ENCODE measurements at regions not wholly inside any gene's neighbourhood (a gene's known extent, or its start where the extent isn't known, plus 50 kb on each side); places are given as distances from the start of the nearest gene placed in this dataset.

DNA sequence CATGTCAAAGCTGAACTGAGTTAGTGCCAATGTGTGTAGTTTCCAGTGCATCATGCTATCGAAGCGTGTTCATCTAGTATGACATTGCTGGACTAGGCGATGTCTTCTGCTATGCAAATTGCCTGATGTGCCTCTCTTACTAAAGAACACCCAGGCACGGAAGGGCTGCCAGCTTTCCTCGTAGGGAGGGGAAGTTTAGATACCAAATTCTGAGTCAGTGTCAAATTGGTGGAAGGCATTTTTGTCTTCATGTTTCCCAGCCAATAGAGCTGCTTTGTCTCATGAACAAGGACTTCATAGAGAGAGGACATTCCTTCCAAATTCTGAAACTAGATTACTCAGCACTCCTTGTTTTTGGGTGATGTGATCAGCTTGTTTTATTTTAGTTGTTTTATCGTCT lies 320.1 kb downstream of the BTBD3 start:
- Histone ChIP-seq H3K27me3 (ENCODE audit: insufficient read depth, low read length) (no peaks in the 10 kb centered on the region), H3K4me2 (ENCODE audit: low read length) (no peak overlapping the region), H3K9me2 (ENCODE audit: low read depth, low read length) (no peaks in the 10 kb centered on the region), H3K36me3 (ENCODE audit: insufficient read depth, low read length) (no peaks in the 10 kb centered on the region), H4K20me1 (ENCODE audit: insufficient read depth, low read length) (no peaks in the 10 kb centered on the region), H3K9ac (ENCODE audit: low read length) (no peak overlapping the region), H3K27ac (ENCODE audit: low read depth, low read length, poor library complexity, severe bottlenecking) (no peak overlapping the region), H3K4me3 (ENCODE audit: low read depth, low read length, poor library complexity, severe bottlenecking) (no peak overlapping the region), H3K4me1 (ENCODE audit: insufficient read depth, low read length, severe bottlenecking) (no peaks in the 10 kb centered on the region), H3F3A (ENCODE audit: insufficient read depth, low read length) (no peaks in the 10 kb centered on the region), H3K79me2 (ENCODE audit: insufficient read depth, low read length) (no peaks in the 10 kb centered on the region), H3K9me3 (ENCODE audit: low read length) (no peaks in the 10 kb centered on the region), H2AFZ (ENCODE audit: low read length) (no peak overlapping the region)
- TF ChIP-seq, protein P1, sequence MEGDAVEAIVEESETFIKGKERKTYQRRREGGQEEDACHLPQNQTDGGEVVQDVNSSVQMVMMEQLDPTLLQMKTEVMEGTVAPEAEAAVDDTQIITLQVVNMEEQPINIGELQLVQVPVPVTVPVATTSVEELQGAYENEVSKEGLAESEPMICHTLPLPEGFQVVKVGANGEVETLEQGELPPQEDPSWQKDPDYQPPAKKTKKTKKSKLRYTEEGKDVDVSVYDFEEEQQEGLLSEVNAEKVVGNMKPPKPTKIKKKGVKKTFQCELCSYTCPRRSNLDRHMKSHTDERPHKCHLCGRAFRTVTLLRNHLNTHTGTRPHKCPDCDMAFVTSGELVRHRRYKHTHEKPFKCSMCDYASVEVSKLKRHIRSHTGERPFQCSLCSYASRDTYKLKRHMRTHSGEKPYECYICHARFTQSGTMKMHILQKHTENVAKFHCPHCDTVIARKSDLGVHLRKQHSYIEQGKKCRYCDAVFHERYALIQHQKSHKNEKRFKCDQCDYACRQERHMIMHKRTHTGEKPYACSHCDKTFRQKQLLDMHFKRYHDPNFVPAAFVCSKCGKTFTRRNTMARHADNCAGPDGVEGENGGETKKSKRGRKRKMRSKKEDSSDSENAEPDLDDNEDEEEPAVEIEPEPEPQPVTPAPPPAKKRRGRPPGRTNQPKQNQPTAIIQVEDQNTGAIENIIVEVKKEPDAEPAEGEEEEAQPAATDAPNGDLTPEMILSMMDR (IDR thresholded peaks at IDR 0.05; ENCODE audit: low read length), result no peak
- TF ChIP-seq EZH2 (IDR thresholded peaks at IDR 0.05; ENCODE audit: borderline replicate concordance, low read length), result no peak

DNA sequence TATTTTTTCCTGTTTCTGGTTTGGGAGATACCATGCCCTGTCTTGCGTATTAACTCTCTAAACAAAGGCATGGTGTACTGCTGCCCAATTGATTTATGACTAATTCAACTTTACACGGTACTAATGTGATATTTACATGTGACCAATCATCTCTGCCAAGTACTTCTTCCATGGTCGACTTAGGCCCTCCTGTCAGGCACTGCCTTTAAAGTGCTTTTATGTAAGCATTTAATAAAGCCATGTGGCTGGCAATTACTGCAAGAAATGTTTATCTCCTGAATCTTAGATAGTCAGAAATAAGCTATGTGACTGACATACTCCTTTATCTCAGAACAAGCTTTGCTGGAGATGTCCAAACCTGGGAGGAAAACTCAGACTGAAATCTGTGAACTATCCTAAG lies 323.4 kb downstream of the BTBD3 start:
- Histone ChIP-seq H3K27me3 (ENCODE audit: insufficient read depth, low read length) (no peaks in the 10 kb centered on the region), H3K4me2 (ENCODE audit: low read length) (no peak overlapping the region), H2AFZ (ENCODE audit: low read length) (no peak overlapping the region), H3K36me3 (ENCODE audit: insufficient read depth, low read length) (no peaks in the 10 kb centered on the region), H3K9me3 (ENCODE audit: low read length) (no peaks in the 10 kb centered on the region), H3K27ac (ENCODE audit: low read depth, low read length, poor library complexity, severe bottlenecking) (no peak overlapping the region), H3K9ac (ENCODE audit: low read length) (no peak overlapping the region), H3F3A (ENCODE audit: insufficient read depth, low read length) (no peaks in the 10 kb centered on the region), H3K79me2 (ENCODE audit: insufficient read depth, low read length) (no peaks in the 10 kb centered on the region), H3K9me2 (ENCODE audit: low read depth, low read length) (no peaks in the 10 kb centered on the region), H4K20me1 (ENCODE audit: insufficient read depth, low read length) (no peaks in the 10 kb centered on the region), H3K4me3 (ENCODE audit: low read depth, low read length, poor library complexity, severe bottlenecking) (no peak overlapping the region), H3K4me1 (ENCODE audit: insufficient read depth, low read length, severe bottlenecking) (no peaks in the 10 kb centered on the region)
- TF ChIP-seq, protein P1 (IDR thresholded peaks at IDR 0.05; ENCODE audit: low read length), result no peak
- TF ChIP-seq EZH2 (IDR thresholded peaks at IDR 0.05; ENCODE audit: borderline replicate concordance, low read length), result no peak

DNA sequence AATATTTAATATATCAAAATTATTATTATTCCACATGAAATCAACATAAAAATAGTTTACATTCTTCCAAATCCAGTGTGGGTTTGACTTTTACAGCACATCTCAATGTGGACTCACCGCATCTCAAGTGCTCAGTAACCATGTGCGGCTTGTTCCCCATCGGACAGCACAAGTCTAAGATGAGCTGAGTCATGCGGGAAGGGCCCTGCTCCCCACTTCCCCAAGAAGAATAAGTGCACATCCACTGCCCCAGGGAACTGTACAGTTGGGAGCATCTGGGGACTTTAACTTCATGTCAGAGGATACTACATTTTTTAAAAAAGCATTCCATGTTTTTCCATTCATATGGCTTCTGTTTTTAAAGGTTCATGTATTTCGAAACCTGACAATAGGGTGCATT lies 325.6 kb downstream of the BTBD3 start:
- Histone ChIP-seq H2AFZ (ENCODE audit: low read length) (no peak overlapping the region), H3K79me2 (ENCODE audit: insufficient read depth, low read length) (no peaks in the 10 kb centered on the region), H3K27ac (ENCODE audit: low read depth, low read length, poor library complexity, severe bottlenecking) (no peak overlapping the region), H3K4me2 (ENCODE audit: low read length) (no peak overlapping the region), H3K27me3 (ENCODE audit: insufficient read depth, low read length) (no peaks in the 10 kb centered on the region), H3K4me1 (ENCODE audit: insufficient read depth, low read length, severe bottlenecking) (no peaks in the 10 kb centered on the region), H3K9me2 (ENCODE audit: low read depth, low read length) (no peaks in the 10 kb centered on the region), H3K9ac (ENCODE audit: low read length) (no peak overlapping the region), H3K36me3 (ENCODE audit: insufficient read depth, low read length) (no peaks in the 10 kb centered on the region), H3K4me3 (ENCODE audit: low read depth, low read length, poor library complexity, severe bottlenecking) (no peak overlapping the region), H4K20me1 (ENCODE audit: insufficient read depth, low read length) (no peaks in the 10 kb centered on the region), H3K9me3 (ENCODE audit: low read length) (no peaks in the 10 kb centered on the region), H3F3A (ENCODE audit: insufficient read depth, low read length) (no peaks in the 10 kb centered on the region)
- TF ChIP-seq EZH2 (IDR thresholded peaks at IDR 0.05; ENCODE audit: borderline replicate concordance, low read length), result no peak
- TF ChIP-seq, protein P1 (IDR thresholded peaks at IDR 0.05; ENCODE audit: low read length), result no peak
